ENCODE measurements at regions not wholly inside any gene's neighbourhood (a gene's known extent, or its start where the extent isn't known, plus 50 kb on each side); places are given as distances from the start of the nearest gene placed in this dataset.

DNA sequence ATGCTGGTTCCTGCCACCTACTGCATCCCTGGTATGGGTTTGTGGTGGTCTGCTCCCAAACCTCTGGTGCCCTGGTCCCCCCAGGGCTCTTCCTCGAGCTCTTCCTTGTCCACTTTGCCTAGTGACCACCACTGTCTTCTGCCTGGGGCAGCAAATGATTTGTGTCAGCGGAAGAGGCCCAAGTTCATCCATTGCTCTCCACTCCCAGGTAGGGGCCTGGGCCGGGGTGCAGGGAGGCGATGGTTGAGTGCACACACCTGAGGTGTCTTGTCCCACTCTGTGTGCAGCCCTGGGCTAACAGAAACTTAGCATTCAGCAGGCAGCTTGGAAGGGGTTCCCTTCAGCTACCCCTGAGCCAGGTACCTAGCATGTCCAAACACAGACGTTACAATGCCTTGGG is 75.6 kb upstream of the SOX3 start:
- TF ChIP-seq, protein P1, sequence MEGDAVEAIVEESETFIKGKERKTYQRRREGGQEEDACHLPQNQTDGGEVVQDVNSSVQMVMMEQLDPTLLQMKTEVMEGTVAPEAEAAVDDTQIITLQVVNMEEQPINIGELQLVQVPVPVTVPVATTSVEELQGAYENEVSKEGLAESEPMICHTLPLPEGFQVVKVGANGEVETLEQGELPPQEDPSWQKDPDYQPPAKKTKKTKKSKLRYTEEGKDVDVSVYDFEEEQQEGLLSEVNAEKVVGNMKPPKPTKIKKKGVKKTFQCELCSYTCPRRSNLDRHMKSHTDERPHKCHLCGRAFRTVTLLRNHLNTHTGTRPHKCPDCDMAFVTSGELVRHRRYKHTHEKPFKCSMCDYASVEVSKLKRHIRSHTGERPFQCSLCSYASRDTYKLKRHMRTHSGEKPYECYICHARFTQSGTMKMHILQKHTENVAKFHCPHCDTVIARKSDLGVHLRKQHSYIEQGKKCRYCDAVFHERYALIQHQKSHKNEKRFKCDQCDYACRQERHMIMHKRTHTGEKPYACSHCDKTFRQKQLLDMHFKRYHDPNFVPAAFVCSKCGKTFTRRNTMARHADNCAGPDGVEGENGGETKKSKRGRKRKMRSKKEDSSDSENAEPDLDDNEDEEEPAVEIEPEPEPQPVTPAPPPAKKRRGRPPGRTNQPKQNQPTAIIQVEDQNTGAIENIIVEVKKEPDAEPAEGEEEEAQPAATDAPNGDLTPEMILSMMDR (IDR thresholded peaks at IDR 0.05; ENCODE audit: insufficient read depth, low read length, poor library complexity, severe bottlenecking) = no peak
- no peaks in the 10 kb centered on the region for H3K27me3 ChIP-seq (ENCODE audit: control insufficient read depth, insufficient read depth, low read length)
- no peak for DNase-seq (ENCODE audit: low read depth)
- no peaks in the 10 kb centered on the region for H3K36me3 ChIP-seq (ENCODE audit: control insufficient read depth, insufficient read depth, low read length)
- H3K4me3 ChIP-seq (ENCODE audit: low read depth, low read length) = no peak overlapping the region

DNA sequence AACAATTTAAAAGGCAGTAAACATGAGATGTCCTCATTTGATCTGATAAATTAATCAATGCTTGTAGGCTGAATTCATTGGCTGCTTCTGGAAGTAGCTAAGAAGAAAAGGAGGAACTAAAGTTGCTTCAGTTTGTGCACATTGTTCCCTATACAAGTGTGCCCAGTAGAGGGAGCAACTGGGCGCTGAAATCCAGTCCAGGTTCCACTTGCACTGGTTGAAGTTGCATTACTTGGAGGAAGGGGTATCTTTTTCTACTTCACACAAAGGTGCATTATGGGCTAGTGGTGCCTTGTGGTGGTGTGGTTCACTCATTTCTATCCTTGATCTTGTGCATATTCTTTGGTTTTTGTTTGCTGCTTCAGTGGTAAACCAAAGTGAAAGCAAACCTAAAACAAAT is 67.9 kb upstream of the SOX3 start:
- TF ChIP-seq, protein P1 (IDR thresholded peaks at IDR 0.05; ENCODE audit: insufficient read depth, low read length, poor library complexity, severe bottlenecking) = peak; percentile 77
- DNase-seq (ENCODE audit: low read depth) = peak; percentile 4
- H3K27me3 ChIP-seq (ENCODE audit: control insufficient read depth, insufficient read depth, low read length) = no peaks in the 10 kb centered on the region
- no peaks in the 10 kb centered on the region for H3K36me3 ChIP-seq (ENCODE audit: control insufficient read depth, insufficient read depth, low read length)
- H3K4me3 ChIP-seq (ENCODE audit: low read depth, low read length) = no peak overlapping the region

DNA sequence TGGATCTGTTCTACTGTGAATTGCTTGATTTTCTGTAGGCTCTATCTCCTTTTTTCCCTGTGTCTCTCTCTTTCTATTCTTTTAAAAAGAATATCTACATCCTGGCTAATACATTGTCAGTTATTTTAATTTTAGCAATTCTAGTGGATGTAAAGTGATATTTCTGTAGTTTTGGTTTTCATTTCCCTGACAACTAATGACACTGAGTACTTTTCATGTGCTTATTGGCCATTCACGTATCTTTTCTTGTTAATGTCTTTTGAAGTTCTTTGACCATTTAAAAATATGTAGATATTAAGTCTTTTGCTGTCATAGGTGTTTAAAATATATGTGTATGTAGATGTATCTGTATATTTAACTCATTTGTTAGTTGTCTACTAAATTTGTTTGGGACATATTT is 59.0 kb upstream of the SOX3 start:
- H3K36me3 ChIP-seq (ENCODE audit: control insufficient read depth, insufficient read depth, low read length) = no peaks in the 10 kb centered on the region
- no peaks in the 10 kb centered on the region for H3K27me3 ChIP-seq (ENCODE audit: control insufficient read depth, insufficient read depth, low read length)
- DNase-seq (ENCODE audit: low read depth) = no peak
- TF ChIP-seq, protein P1 (IDR thresholded peaks at IDR 0.05; ENCODE audit: insufficient read depth, low read length, poor library complexity, severe bottlenecking) = no peak
- no peak overlapping the region for H3K4me3 ChIP-seq (ENCODE audit: low read depth, low read length)

Measured in kidney epithelial cell (primary cell).